GM06990 (cell line): ENCODE measurements at regions not wholly inside any gene's neighbourhood (a gene's known extent, or its start where the extent isn't known, plus 50 kb on each side); places are given as distances from the start of the nearest gene placed in this dataset.
"Not testable (repeated sequence)": the region's sequence is repeated elsewhere in the genome, so short reads cannot be mapped to it uniquely, and the experiment has no call there.

Experiments used
- DNase-seq: peaks from one replicate; pipeline ENCODE4 v3.0.0-alpha.2; 2011; ENCODE audit not compliant: insufficient read length; ENCODE audit errors: extremely low read depth
- H3K27me3 ChIP-seq: replicated peaks from 2 replicates; pipeline ENCODE4 v1.6.0; 2011; ENCODE audit warnings: low read length; ENCODE audit not compliant: control insufficient read depth, insufficient read depth
- H3K36me3 ChIP-seq: 2 replicates; pipeline ENCODE4 v1.5.1; 2011; ENCODE audit warnings: low read length; ENCODE audit not compliant: control insufficient read depth, insufficient read depth
- H3K4me3 ChIP-seq: replicated peaks from 2 replicates; pipeline ENCODE4 v1.5.1; 2011; ENCODE audit warnings: low read depth, mild to moderate bottlenecking, control low read depth, low read length
- CTCF ChIP-seq: IDR thresholded peaks from 2 replicates; pipeline ENCODE4 v1.5.1; 2011; ENCODE audit warnings: low read length, control low read depth, mild to moderate bottlenecking, inconsistent platforms; ENCODE audit not compliant: insufficient read depth, poor library complexity, severe bottlenecking

- DNase-seq: no peak
Observed at GRCh38 chr6:23547851-23548250, 578.2 kb upstream of the NRSN1 start.

GRCh38 chr6:23554953-23555352 lies 571.1 kb upstream of the NRSN1 start:
- H3K27me3 ChIP-seq, H3K36me3 ChIP-seq, H3K4me3 ChIP-seq, DNase-seq: not testable (repeated sequence)

More at GRCh38 chr6:23547851-23548250, 578.2 kb upstream of the NRSN1 start:
- H3K36me3 ChIP-seq: no peaks in the 10 kb centered on the region
- TF ChIP-seq CTCF: no peak
- H3K4me3 ChIP-seq: no peak overlapping the region
- no peaks in the 10 kb centered on the region for H3K27me3 ChIP-seq

GRCh38 chr6:23559587-23560343 lies 566.2 kb upstream of the NRSN1 start:
- Histone ChIP-seq H3K36me3 (no peaks in the 10 kb centered on the region), H3K27me3 (no peaks in the 10 kb centered on the region), H3K4me3 (no peak overlapping the region)
- no peak for DNase-seq
- TF ChIP-seq CTCF: no peak

- Histone ChIP-seq H3K4me3 (no peak overlapping the region), H3K27me3 (no peaks in the 10 kb centered on the region), H3K36me3 (no peaks in the 10 kb centered on the region)
- DNase-seq: no peak
- no peak for TF ChIP-seq CTCF
Observed at GRCh38 chr6:23561732-23562131, 564.3 kb upstream of the NRSN1 start.

- Histone ChIP-seq H3K27me3 (no peaks in the 10 kb centered on the region), H3K4me3 (no peak overlapping the region), H3K36me3 (no peaks in the 10 kb centered on the region)
- TF ChIP-seq CTCF: no peak
- DNase-seq: no peak
Observed at GRCh38 chr6:23562554-23562953, 563.5 kb upstream of the NRSN1 start.

GRCh38 chr6:23563323-23563722 lies 562.7 kb upstream of the NRSN1 start:
- no peak for DNase-seq
- Histone ChIP-seq H3K4me3 (no peak overlapping the region), H3K36me3 (no peaks in the 10 kb centered on the region), H3K27me3 (no peaks in the 10 kb centered on the region)
- no peak for TF ChIP-seq CTCF
